Esophagus muscularis mucosa (tissue), 4 donors: ENCODE measurements at regions not wholly inside any gene's neighbourhood (a gene's known extent, or its start where the extent isn't known, plus 50 kb on each side); places are given as distances from the start of the nearest gene placed in this dataset.

ENCODE experiments used
- DNase-seq: peaks from one replicate; pipeline ENCODE4 v3.0.0-alpha.2; 2017; ENCODE audit errors: extremely low spot score
- H3K27ac ChIP-seq, 4 donors: fragments of 200-600 bp; sonication (generic); replicated peaks in 1 of 4; 1 replicate in 3 of 4; 2 replicates in 1 of 4; pipeline ENCODE4 v1.5.1; 2016 to 2019; ENCODE audit warnings: mild to moderate bottlenecking in 1 of 4
- H3K27me3 ChIP-seq, 4 donors: fragments of 200-600 bp; sonication (generic); one replicate each; pipeline versions ENCODE4 v1.5.1 to v1.6.0; 2016 to 2019
- H3K36me3 ChIP-seq, 4 donors: fragments of 200-600 bp; sonication (generic); one replicate each; pipeline ENCODE4 v1.5.1; 2016 to 2019
- H3K4me1 ChIP-seq, 4 donors: fragments of 200-600 bp; sonication (generic); one replicate each; pipeline ENCODE4 v1.5.1; 2016 to 2019
- H3K4me3 ChIP-seq, 4 donors: fragments of 200-600 bp; sonication (generic); 1 replicate in 2 of 4; 2 replicates in 2 of 4; pipeline ENCODE4 v1.5.1; 2016 to 2019; ENCODE audit warnings: mild to moderate bottlenecking in 4 of 4, moderate library complexity in 1 of 4
- H3K9me3 ChIP-seq, 4 donors: fragments of 200-600 bp; sonication (generic); 1 replicate in 3 of 4; 2 replicates in 1 of 4; pipeline ENCODE4 v1.5.1; 2016 to 2019
- CTCF ChIP-seq, 3 experiments: fragments of 200-600 bp in 2 of 3; fragments of 450-650 bp in 1 of 3; sonication (generic) in 2 of 3; IDR thresholded peaks; one replicate each; pipeline ENCODE4 v1.5.1; 2017 to 2019; ENCODE audit warnings: antibody characterized with exemption in 3 of 3, mild to moderate bottlenecking in 2 of 3, moderate library complexity in 1 of 3
- EP300 ChIP-seq: sonication (generic); formaldehyde crosslinking; IDR thresholded peaks from one replicate; pipeline ENCODE4 v1.6.1; 2017; ENCODE audit warnings: antibody characterized with exemption
- POLR2A ChIP-seq: fragments of 450-650 bp; IDR thresholded peaks from one replicate; pipeline ENCODE4 v1.6.1; 2017; ENCODE audit warnings: antibody characterized with exemption, moderate library complexity, mild to moderate bottlenecking, low read depth
- POLR2AphosphoS5 ChIP-seq, 2 donors: sonication (generic); formaldehyde crosslinking; IDR thresholded peaks; one replicate each; pipeline ENCODE4 v1.6.1; 2017; ENCODE audit warnings: antibody characterized with exemption in 2 of 2
- WGBS: methylation state at CpG from one replicate; pipeline ENCODE4 v1.1.5; 2018; 5-methylcytosine and 5-hydroxymethylcytosine counted together
- intact Hi-C: fragments of 100-400 bp; cut with DNase I; formaldehyde crosslinking; loops from one replicate; pipeline ENCODE4 v1.15.1; 2023
- small RNA-seq, 3 donors: library from RNA; depleted of rRNA; stranded (forward); fragments of <200 nt; gene quantifications; one replicate each; pipeline ENCODE3, GENCODE V24; 2016

- H3K27me3 ChIP-seq, result no peaks in the 10 kb centered on the region
- H3K4me1 ChIP-seq, result no peaks in the 10 kb centered on the region
- H3K4me3 ChIP-seq, result no peak overlapping the region
- no peak for TF ChIP-seq CTCF (IDR thresholded peaks at IDR 0.05)
- TF ChIP-seq EP300, result no peak
- no peak for TF ChIP-seq POLR2AphosphoS5 (IDR thresholded peaks at IDR 0.05)
- TF ChIP-seq POLR2A, result no peak
- intact Hi-C loops, result no loop called here
- no peak overlapping the region for H3K27ac ChIP-seq
- no peak for DNase-seq
- WGBS, result 64% methylated on average over 3 of the region's 3 CpGs
- no peaks in the 10 kb centered on the region for H3K36me3 ChIP-seq
- H3K9me3 ChIP-seq, result no peaks in the 10 kb centered on the region
Observed at GRCh38 chr5:52204310-52204709, 583.4 kb upstream of the ITGA1 start.

Small RNAs in the stretch of these regions (small RNA-seq; reads per million reads assigned to genes)
- gene RNA5SP182, result 0 to 0.37 (median 0) reads per million in 3 donors
